Left renal pelvis (tissue), 4 donors: ENCODE measurements at regions not wholly inside any gene's neighbourhood (a gene's known extent, or its start where the extent isn't known, plus 50 kb on each side); places are given as distances from the start of the nearest gene placed in this dataset.

Experiments
- DNase-seq, 4 donors: peaks; one replicate each; pipeline ENCODE4 v3.0.0-alpha.2; 2013; ENCODE audit warnings: low read depth in 4 of 4, low spot score in 3 of 4

DNA sequence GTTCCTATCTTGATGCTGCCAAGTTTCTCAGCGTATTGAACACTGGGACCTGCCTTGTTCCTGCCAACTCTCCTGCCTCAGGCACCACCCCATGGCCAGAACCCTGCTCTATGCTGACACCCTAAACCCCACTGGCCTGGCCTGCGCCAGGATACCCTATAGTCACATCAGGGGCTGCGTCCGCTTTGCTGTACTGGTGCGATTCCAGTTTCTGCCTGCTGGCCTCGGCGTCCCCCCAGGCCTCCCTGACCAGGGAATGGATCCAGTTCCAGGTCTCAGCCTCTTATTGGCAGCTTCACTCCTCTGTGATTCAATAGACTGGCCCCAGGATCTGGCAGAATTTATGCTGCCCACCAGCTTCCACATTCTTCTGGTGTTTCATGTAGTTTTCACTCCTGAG lies 55.0 kb downstream of the GPR6 start:
- DNase-seq: no peak

DNA sequence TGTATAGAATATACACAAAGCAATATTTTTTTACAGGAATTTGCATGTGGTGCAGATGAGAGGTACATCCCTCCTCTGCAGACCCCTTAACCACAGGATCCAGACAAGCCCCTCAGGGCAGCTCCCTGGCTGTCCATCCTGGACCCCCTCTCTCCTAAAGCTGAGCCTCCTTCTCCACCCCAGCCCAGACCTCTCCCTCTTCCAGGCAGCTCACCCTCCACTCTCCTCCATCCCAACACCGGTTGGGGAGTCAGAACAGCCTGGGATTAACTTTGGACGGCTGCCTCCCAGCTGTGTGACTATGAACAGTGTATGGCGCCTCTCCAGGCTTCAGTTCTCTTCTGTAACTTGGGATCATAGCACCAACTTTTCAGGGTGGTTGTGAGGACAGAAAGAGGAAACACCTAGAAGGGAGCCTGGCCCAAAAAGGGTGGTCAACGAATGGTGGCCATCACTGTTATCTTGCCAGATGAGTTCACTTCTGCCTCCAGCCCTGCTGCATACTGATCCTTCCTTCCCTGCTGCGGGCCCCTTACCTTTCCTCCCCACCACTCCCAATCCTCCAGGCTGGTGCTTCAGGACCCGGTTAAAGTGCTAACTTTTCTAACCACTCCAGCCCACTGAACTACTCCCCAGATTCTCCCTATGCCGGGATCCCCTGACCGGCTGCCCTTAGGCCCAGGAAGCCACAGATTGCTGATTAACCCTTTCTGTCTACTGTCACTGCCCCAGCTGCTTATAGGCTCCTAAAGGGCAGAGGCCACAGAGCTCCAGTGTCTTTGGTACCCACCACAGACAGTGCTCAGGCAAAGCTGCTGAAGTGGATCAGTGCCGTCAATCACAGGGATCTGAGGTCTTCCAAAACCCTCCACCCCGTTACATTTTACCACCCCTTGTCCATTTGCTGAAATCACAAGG lies 55.9 kb downstream of the GPR6 start:
- no peak for DNase-seq

DNA sequence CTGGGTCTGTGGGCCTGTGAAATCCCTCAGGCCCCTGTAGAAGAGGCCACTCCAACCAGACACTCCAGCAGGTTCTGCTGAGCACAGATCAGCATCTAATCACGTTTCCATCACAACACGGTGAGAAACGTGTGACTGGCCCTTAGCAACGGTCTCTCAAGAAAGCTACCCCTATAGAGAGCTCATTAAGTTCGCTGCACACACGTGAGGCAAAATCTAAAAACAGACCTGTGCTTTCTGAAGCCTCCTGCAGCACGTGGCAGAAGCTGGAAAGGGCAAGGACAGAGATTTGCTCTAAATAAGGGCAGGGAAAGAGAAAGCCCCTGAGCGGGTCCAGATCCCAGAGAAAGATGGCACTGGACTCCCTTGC lies 56.5 kb downstream of the GPR6 start:
- no peak for DNase-seq

DNA sequence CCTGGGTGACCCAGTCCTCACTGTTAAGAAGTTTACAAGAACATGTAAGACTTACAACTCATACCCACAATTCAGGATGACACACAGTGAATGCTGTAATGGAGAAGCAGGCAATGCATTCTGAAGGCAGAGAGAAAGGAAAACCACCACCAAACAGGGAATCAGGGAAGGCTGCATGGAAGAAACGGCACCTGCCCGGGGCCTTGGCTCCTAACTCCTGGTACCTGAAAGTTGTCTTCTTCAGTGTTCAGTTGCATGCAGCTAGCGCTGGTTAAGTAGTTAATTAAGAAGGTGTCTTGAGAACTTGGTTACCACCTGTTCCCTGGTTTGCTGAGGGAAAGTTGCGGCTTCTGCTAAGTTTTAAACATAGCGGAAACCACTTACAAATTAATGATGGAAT lies 57.2 kb downstream of the GPR6 start:
- DNase-seq: no peak

DNA sequence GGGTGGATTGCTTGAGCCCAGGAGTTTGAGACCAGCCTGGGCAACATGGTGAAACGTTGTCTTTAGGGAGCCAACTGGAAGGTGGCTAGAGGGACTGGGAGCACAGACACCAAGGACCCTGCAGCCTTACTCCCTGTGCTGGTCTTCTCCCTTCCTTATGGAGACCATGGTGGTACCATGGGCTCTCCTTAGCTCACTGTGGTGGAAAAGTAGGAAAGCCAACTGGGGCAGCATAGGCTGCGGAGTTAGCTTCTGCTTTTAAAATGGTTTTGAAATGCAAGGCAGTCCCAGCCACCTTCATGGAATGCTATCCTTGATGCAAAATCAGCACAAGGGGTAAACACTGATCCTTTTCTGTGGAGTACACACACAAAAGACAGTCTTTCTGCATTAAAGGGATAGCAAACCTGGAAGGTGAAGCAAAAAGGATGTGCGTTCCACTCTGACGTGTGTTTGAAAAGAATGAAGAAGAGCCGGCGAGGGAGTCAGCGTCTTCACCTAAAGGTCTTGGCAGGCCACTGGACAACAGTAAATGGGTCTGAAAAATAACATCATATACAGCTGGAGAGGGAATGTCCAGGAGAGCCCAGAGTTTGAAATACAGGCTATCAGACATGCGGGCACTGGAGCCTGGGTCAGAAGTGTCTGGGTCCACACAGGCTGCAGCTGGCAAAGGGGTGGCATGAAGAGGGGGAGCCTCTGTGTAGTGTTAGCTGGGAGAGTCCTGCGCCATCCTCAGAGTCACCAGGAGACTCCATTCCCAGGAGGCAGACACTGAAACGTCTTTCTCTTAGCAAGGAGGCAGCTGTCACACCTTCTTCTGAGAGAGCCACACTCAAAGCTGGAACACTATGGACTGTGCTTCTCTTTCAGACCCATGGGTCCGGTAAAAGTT lies 58.5 kb downstream of the GPR6 start:
- no peak for DNase-seq

DNA sequence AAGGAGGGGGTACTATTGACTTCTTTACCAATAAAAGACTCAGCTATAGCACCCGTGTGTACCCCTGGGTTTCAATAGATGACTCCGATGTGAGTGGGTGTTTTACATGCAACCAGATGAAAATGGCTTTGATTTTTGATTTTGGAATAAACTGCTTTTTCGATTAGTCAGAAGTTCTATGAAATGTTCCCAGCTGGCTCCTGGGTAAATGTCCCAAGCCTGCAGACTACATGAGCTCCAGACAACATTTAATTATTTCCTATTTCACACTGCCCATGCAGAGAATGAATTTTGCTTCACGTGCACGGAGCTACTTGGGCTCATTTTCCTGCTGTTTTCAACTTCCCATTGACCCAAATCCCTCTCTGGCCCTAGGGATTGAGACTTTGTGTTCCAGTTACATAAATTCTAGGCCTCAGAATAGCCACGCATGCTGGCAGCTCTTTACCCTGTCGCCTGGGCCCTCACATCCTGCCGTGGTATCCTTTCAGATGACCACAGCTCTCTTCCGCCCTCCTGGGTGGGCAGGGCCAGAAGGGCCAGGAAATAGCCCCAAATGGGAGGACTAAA lies 59.7 kb downstream of the GPR6 start:
- no peak for DNase-seq

DNA sequence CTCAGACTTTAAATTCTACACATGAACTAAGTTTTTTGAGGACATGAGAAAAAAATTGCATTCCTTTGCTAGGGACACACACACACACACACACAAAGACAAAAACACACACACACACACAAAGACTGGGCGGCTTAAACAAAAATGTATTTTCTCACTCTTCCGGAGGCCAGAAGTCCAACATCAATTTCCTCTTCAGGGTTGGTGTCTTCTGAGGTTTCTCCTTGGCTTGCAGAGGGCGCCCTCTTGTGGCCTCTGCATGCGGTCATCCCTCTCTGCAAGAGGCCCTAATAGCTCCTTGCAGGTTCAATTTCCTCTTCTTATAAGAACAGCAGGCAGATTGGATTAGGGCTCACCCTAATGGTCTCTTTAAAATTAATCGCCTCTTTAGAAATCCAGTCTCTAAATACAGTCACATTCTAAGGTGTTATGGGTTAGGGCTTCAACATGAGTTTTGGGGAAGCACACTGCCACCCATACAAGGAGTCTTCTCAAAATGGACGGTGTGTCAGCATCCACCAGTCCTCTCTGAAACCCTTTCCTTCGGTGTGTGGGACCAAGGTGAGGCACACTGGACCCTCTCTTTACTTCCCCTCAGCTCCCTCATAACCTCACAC lies 61.4 kb downstream of the GPR6 start:
- DNase-seq: peak; percentile 72 to 86 (median 84)

DNA sequence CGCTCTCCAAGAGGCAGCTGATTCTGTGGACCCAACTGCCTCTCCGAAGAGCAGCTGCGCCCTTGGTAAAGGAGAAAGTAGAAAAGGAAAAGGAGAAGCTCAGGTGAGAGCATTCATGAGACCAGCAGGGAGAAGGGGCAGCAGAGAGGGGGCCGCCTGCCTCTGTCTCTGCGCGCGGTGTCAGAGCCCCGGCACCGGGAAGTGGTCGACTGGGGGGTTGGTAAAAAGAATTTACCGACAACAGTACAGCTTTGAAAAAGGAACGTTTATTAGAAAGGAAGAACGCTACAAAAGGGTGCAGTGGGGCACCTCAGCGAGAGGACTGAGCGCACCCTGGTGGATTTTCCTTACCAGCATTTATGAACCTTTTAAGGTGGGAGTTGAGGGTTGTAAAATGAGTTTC lies 61.9 kb downstream of the GPR6 start:
- DNase-seq: peak in 2 of 4 donors; percentile 22 to 26

DNA sequence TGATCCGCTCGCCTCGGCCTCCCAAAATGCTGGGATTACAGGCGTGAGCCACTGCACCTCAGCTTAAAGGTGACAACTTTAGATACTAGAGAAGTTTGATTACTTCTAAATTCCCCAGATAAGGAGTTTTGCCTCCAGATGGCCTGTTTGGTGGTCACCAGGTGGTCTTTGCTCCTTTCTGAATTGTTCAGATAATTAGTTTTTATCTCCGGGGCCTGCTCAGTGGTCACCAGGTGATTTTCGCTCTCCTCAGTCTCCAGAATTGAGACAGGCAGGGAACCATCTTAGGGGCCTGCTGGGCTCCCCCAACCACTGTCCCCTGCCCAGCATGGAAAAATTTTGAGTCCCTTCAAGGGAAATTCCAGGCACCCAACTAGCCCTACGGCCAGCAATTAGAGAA lies 62.6 kb downstream of the GPR6 start:
- no peak for DNase-seq

DNA sequence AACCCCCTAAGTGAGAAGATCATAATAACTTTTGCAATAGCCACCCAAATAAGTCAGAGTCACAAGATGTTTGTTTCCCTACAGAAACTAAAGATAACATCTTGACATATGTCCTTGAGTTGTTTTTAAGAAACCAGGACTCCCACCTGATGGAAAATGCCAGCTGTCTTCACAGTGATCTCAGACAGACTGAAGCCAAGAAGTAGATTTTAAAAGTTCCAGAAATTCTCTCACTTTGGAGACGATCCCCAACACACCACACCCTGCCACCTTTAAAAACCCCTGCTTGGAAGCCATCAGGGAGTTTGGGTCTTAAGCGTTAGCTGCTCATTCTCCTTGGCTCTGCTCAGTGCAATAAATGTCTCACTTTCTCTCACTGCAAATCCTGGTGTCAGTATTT lies 63.0 kb downstream of the GPR6 start:
- DNase-seq: no peak

DNA sequence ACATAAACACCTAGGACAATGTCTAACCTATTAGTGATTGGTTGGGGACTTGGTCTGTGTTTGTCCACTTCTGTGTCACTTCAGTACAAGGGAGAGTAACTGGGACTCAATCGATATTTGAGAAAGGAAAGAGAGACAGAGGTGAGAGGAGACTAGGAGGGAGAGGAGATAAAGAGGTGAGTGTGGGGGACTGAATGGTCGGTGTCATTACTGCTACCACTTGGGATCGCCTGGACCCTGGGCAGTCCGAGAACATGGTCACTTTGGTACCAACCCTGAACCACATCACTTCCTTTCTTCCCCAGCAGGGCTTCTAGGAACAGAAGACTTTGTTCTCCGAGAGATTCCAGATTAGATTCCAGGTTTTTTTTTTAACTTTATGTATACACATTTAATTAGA lies 63.7 kb downstream of the GPR6 start:
- no peak for DNase-seq

DNA sequence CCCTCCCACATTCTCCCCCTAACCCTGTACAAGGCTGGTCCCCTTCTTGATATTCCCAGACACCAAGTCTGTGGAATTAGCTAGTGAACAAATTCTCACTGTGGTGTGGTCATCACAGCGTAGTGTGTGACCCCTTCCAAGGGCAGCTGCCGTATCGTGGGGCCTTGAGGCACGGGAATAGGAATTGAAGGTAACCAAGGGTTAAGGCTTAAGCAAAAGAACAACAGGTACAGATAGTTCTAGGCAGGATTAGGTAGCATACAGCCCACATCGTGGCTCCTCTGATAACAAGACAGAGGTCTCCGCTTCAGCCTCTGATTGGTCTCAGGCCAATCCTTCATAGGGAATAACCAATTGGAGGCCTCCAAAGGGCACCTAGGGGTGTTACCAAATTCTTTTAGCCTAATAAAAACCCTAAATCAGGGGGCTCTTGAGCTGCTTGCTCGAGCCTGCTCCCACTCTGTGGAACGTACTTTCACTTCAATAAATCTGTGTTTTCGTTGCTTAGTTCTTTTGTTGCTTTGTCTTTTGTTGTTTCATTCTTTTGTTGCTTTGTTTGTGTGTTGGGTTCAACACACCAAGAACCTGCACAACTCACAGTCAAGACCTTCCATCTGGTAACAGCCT lies 64.7 kb downstream of the GPR6 start:
- no peak for DNase-seq

DNA sequence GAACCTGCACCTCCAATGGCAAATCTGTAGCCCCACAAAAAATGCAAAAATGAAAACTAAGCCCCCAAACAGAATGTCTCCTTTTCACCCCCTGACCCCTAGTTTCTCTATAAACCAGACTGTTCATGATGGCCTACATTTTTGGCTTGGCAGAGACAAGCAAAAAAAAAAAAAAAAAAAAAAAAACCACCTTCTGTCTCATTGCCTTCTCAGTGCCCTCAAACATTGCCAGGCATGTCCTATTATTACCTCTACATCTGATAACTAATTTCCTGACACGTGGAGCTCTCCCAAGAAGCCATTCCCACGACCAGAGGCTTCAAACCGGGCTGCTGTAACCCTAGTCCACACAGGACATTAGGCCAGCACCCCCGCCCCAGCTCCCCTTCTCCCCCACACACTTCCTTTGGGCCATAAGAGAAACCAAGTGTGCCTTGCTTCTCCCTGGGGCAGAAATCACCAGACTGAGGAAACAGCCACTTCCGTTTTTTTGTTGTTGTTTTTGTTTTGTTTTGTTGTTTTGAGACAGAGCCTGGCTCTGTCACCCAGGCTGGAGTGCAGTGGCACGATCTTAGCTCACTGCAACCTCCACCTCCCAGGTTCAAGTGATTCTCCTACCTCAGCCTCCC lies 65.4 kb downstream of the GPR6 start:
- no peak for DNase-seq

DNA sequence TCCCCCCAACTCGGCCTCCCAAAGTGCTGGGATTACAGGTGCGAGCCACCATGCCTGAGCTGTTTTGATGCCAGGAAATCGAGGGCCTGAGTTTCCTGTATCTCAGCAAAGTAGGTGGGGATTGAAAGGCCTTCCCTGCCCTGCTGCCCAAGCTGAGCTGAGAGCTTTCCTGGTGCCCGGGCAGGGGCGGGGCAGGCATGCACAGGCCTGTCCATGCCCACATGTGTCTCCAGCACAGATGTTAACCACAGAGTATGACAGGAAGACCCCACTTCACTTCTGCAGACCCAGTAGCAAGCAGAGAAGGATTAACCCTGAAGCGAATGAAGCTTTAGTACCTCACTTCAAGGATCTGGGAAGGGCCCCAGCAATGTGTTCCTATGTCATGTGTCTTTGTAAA lies 66.0 kb downstream of the GPR6 start:
- no peak for DNase-seq

DNA sequence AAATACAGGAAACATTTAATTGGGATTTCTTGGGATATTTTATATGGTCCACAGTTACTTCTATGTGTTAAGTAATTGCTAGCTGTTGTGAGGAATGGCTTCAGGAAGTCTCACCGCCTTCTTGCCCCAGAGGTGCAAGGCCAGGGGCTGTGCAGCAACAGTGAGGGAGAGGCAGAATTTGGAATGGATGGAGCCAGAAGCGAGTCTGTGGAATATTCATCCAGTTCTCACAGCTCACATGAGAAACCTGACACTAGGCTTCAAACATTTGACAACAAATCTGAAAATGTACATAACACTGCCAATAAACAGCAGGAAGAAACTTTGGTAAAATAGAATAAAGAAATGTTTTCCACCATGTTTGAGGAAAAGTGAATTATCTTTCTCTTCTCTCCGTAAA lies 66.5 kb downstream of the GPR6 start:
- DNase-seq: no peak

DNA sequence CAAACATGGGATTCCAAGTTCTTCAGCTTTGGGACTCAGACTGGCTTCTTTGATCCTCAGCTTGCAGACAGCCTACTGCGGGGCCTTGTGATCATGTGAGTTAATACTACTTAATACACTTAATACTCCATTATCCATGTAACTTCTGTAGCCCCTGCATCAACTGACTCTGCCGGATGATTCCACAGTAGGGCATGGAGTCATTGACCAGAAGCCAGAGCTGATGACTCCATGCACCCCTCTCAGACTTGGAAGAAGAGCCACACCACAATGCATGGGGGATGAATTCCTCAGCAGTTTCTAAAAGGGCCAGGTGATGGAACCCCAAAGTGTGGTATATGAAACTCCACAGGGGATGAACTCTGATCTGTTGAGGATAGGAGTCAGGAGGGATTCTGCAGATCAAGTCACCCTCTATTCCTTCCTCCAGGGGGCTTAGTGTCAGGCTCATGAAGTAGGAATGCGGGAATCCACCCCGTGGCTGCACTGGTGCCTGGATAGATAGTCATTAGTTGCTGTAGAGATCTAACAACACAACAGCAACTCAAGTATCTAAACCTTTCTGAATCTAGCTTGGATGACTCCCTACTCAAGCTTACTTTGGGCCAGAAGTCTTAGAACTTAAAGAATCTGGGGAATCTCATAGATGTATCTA lies 70.2 kb downstream of the GPR6 start:
- DNase-seq: no peak

DNA sequence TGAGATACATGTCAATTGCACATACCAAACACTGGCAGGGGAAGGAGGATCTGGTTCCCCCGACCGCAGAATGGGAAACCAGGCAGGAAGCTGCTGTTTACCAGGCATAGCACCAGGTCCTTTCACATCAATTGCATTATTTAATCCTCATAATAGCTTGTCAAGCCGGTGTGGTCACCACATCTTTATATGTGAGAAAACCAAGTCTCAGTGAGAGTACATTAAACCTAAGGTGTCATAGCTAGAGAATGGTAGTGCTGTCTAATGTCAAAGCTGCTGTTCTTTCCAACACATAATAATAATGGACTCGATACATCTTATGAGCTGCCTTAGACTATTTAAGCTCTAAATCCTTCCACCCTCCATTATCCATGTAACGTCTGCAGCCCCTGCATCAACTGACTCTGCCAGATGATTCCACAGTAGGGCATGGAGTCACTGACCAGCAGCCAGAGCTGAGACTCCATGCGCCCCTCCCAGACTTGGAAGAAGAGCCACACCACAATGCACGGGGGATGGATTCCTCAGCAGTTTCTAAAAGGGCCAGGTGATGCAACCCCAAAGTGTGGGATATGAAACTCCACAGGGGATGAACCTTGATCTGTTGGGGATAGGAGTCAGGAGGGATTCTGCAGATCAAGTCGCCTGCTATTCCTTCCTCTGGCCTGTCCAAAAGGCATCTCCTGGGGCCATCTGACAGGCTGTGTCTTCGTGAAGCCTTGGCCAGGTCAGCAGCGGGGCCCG lies 71.8 kb downstream of the GPR6 start:
- no peak for DNase-seq
